OCI-LY3 (cell line): ENCODE measurements at regions not wholly inside any gene's neighbourhood (a gene's known extent, or its start where the extent isn't known, plus 50 kb on each side); places are given as distances from the start of the nearest gene placed in this dataset.

Source experiments
- H2AFZ ChIP-seq: fragments of 200-600, 300-600 bp; shearing (Covaris generic); 2 replicates; pipeline ENCODE4 v1.6.0; 2014; ENCODE audit warnings: antibody characterized with exemption, low read depth, low read length
- H3K27ac ChIP-seq: fragments of 200-600, 300-600 bp; sonication (generic); 2 replicates; pipeline ENCODE4 v1.5.1; 2014; ENCODE audit warnings: mild to moderate bottlenecking, low read length, moderate library complexity, mixed read lengths
- H3K27me3 ChIP-seq: fragments of 200-600, 300-600 bp; sonication (generic); 2 replicates; pipeline ENCODE4 v1.6.1; 2014; ENCODE audit warnings: low read depth, low read length, mixed read lengths
- H3K36me3 ChIP-seq: fragments of 200-600, 300-600 bp; sonication (generic); replicated peaks from 2 replicates; pipeline ENCODE3; 2014; ENCODE audit warnings: low read depth, low read length, mixed read lengths
- H3K4me1 ChIP-seq: fragments of 300-600, 200-600 bp; sonication (generic); 2 replicates; pipeline ENCODE4 v1.6.1; 2014; ENCODE audit warnings: low read length, mixed read lengths
- H3K4me2 ChIP-seq: fragments of 200-600, 300-600 bp; sonication (generic); 2 replicates; pipeline ENCODE4 v1.6.1; 2014; ENCODE audit warnings: low read length, mixed read lengths
- H3K4me3 ChIP-seq: fragments of 300-600, 200-600 bp; sonication (generic); 2 replicates; pipeline ENCODE4 v1.5.1; 2014; ENCODE audit warnings: antibody characterized with exemption, mild to moderate bottlenecking, low read length, moderate library complexity
- H3K79me2 ChIP-seq: fragments of 300-600, 200-600 bp; shearing (Covaris generic); 2 replicates; pipeline ENCODE4 v1.6.1; 2014; ENCODE audit warnings: mild to moderate bottlenecking, low read length, mixed read lengths
- H3K9ac ChIP-seq: fragments of 300-600, 200-600 bp; shearing (Covaris generic); 2 replicates; pipeline ENCODE4 v1.6.0; 2014; ENCODE audit warnings: mild to moderate bottlenecking, low read length, moderate library complexity
- H3K9me3 ChIP-seq: fragments of 200-600, 300-600 bp; shearing (Covaris generic); 2 replicates; pipeline ENCODE4 v1.6.1; 2014; ENCODE audit warnings: low read length, mixed read lengths; ENCODE audit not compliant: insufficient read depth
- H4K20me1 ChIP-seq: fragments of 200-600, 300-600 bp; sonication (generic); 2 replicates; pipeline ENCODE4 v1.6.1; 2016; ENCODE audit warnings: low read length, mixed read lengths; ENCODE audit not compliant: insufficient read depth
- CTCF ChIP-seq: fragments of 200-600, 300-600 bp; sonication (generic); IDR thresholded peaks from 2 replicates; pipeline ENCODE4 v1.5.1; 2014; ENCODE audit warnings: antibody characterized with exemption, low read length, low read depth
- EZH2phosphoT487 ChIP-seq: fragments of 200-600 bp; shearing (Covaris generic); IDR thresholded peaks from 2 replicates; pipeline ENCODE4 v1.6.1; 2018; ENCODE audit warnings: antibody characterized with exemption, mixed run types, low read depth

- no peaks in the 10 kb centered on the region for H3K36me3 ChIP-seq
- no peak overlapping the region for H3K4me3 ChIP-seq
- H3K9ac ChIP-seq: no peak overlapping the region
- H3K27ac ChIP-seq: no peak overlapping the region
- no peaks in the 10 kb centered on the region for H4K20me1 ChIP-seq
- no peaks in the 10 kb centered on the region for H3K4me1 ChIP-seq
- no peaks in the 10 kb centered on the region for H3K79me2 ChIP-seq
- no peaks in the 10 kb centered on the region for H3K27me3 ChIP-seq
- TF ChIP-seq CTCF (no peak), EZH2phosphoT487 (no peak)
- no peak overlapping the region for H2AFZ ChIP-seq
- H3K9me3 ChIP-seq: no peaks in the 10 kb centered on the region
- H3K4me2 ChIP-seq: no peak overlapping the region
Measured at GRCh38 chr16:65196420-65197075, 74.7 kb upstream of the CDH11 start.

GRCh38 chr16:65195998-65196397, 74.1 kb upstream of the CDH11 start:
- Histone ChIP-seq H3K27ac (no peak overlapping the region), H2AFZ (no peak overlapping the region), H3K4me1 (no peaks in the 10 kb centered on the region), H3K9me3 (no peaks in the 10 kb centered on the region), H3K79me2 (no peaks in the 10 kb centered on the region), H3K27me3 (no peaks in the 10 kb centered on the region), H3K9ac (no peak overlapping the region), H3K36me3 (no peaks in the 10 kb centered on the region), H3K4me2 (no peak overlapping the region), H3K4me3 (no peak overlapping the region), H4K20me1 (no peaks in the 10 kb centered on the region)
- no peak for TF ChIP-seq CTCF

GRCh38 chr16:65185241-65185778, 63.4 kb upstream of the CDH11 start:
- Histone ChIP-seq H3K27me3 (no peaks in the 10 kb centered on the region), H2AFZ (no peak overlapping the region), H3K79me2 (no peaks in the 10 kb centered on the region), H3K4me2 (no peak overlapping the region), H3K9me3 (no peaks in the 10 kb centered on the region), H3K9ac (no peak overlapping the region), H4K20me1 (no peaks in the 10 kb centered on the region), H3K4me3 (no peak overlapping the region), H3K4me1 (no peaks in the 10 kb centered on the region), H3K36me3 (no peaks in the 10 kb centered on the region), H3K27ac (no peak overlapping the region)
- TF ChIP-seq CTCF (no peak), EZH2phosphoT487 (no peak)

GRCh38 chr16:65181071-65181561, 59.3 kb upstream of the CDH11 start:
- no peaks in the 10 kb centered on the region for H3K36me3 ChIP-seq
- H3K4me3 ChIP-seq: no peak overlapping the region
- TF ChIP-seq EZH2phosphoT487 (no peak), CTCF (no peak)
- no peak overlapping the region for H3K4me2 ChIP-seq
- H2AFZ ChIP-seq: no peak overlapping the region
- no peaks in the 10 kb centered on the region for H3K27me3 ChIP-seq
- H3K9ac ChIP-seq: no peak overlapping the region
- H3K4me1 ChIP-seq: no peaks in the 10 kb centered on the region
- H3K27ac ChIP-seq: no peak overlapping the region
- no peaks in the 10 kb centered on the region for H3K79me2 ChIP-seq
- H4K20me1 ChIP-seq: no peaks in the 10 kb centered on the region
- no peaks in the 10 kb centered on the region for H3K9me3 ChIP-seq
